Midbrain (tissue), 1 donor: ENCODE measurements at regions not wholly inside any gene's neighbourhood (a gene's known extent, or its start where the extent isn't known, plus 50 kb on each side); places are given as distances from the start of the nearest gene placed in this dataset.
"Not testable (repeated sequence)": the region's sequence is repeated elsewhere in the genome, so short reads cannot be mapped to it uniquely, and the experiment has no call there.

Experiments
- DNase-seq: peaks from one replicate; lab custom pipeline; 2025; lab: John Stamatoyannopoulos, UW

DNA sequence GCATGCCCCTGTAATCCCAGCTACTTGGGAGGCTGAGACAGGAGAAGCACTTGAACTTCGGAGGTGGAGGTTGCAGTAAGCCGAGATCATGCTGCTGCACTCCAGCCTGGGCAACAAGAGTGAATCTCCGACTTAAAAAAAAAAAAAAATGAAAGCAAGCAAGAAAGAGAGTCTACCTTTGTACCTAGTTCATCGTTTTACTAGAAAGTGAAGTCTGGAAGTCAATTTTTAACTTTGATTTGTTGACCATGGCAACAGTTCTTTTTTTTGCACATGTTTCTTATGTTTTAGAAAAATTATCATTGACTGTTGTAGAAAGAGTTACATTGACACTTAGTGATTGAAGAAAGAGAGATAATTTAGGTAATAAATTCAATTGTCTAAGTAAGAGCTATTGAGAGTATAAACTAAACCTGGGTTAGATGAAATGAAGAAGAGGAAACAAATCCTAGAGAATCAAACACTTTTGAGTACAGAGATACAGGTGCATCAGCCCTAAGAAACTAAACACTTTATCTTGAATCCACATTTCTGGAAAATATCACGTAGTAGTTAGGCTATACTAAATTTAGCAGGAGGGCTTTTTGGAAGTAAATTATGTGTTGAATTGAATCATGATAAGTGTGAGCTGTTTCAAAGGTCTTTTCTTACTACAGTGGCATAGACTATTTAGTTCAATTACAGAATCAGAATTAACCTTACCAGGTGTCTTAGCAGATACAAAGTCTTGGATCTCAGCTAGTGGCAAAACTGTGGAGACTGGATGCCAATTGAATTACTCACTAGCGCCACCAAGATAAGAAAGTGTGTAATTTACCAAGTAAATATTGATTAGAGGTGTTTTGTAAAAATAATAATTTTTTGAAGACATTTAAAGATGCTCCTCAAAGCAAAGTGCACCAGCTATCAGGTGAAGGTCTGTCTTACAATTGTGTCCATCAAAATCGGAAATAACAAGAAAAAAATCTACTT lies 303.4 kb upstream of the NRXN1 start:
- DNase-seq: no peak

DNA sequence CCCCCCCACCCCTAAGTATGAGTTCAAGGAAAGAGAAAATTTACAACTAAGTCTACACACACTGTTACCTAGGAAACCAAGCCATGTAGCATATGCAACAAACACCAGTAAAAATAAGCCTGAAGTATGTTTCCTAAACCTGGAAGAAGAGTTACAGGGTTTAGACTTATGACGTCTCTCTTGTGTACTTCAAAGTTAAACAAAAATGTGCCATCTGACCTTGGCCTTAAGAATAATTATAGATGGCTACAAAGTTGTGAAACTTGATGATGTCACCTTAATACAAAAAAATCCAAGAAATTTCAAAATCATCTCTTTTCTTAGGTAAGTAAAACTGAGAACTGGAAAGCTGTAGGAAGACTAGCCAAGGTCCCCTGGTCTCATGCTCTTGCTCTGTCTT lies 297.6 kb upstream of the NRXN1 start:
- no peak for DNase-seq

DNA sequence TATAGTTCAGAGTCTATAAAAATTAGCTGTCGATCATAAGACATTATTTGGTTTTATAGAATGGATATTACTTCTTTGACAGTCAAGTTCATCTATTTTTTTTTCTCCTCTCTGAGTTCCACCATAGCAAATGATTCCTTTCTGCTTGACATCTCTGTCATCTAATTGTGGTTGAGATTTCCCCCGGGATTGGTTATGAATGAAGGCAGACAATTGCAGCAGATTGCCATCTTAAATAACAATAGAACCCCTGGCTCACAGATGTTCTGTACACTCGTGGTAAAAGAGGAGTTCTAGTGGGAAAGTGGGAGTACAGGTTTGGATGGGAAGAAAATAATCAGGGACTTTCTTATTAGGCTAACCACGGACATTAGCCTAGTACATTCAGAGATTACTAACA lies 292.1 kb upstream of the NRXN1 start:
- DNase-seq: no peak

DNA sequence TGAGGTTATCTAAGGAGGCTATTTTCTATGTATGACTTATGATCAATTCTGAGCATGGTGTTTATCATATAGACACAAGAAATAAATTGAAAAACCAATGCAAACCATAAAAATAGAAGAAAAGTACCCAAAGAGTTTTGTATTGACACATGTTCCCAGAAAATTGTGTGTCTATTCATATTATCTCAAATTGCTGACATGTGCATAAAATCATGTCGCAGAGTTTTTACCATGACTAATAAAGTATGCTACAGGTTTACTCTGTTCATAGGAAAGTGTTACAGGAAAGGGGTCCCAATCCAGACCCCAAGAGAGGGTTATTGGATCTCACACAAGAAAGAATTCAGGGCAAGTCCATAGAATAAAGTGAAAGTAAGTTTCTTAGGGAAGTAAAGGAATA lies 290.7 kb upstream of the NRXN1 start:
- DNase-seq: no peak

DNA sequence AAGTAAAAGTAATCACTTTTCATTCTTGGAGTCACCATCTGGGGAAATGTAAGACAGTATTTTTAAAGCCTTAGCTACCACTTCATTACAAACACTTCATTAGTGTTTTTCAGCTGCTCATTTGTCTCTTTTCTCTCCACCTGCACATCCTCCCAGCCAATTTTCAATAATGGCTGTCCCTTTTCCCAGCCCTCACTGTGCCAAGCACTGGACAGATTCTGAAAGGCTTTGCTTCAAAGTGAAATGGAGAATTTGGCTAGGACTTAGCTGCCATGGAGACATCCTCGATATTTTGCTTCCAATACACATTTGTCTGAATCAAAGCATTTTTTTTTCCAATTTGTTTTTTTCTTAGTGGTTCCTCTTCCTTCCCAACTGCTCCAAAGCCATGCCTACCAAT lies 272.4 kb upstream of the NRXN1 start:
- peak; percentile 62 for DNase-seq

DNA sequence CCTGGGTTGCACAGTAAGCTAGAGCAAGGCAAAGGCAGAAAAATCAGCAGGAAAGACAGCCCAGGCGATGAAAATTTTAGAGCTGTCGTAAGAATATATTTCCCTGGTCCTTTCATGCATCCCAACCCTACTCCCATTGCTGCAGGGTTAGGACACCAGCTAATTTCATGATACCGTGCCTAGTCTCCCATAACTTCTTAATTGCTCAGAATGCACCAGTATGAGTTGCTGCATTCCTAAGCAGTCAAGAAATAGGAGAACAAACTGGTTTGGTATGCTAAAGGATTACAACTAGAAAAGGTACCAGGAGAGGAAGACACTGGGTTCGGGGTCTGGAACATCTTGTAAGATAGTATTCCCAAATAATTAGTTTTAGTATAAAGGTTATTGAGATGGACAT lies 269.4 kb upstream of the NRXN1 start:
- no peak for DNase-seq

DNA sequence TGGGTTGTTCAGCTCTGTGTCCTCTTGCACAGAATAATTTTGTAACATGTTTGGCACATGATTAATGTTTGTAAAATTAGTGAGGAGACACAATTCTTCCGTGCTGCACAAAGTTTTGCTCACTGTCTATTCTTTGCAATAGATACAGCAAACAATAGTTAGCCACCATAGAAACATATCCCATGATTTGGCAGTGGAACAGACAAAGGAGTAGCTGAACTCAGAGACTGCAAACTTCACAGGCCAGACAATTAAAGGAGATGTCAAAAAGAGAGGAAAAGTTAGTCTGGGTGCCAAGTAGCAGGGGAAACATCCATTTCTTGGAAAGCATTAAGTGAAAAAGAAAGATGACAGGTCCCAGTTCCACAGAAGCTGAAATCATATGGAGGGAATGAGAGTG lies 267.4 kb upstream of the NRXN1 start:
- DNase-seq: no peak

DNA sequence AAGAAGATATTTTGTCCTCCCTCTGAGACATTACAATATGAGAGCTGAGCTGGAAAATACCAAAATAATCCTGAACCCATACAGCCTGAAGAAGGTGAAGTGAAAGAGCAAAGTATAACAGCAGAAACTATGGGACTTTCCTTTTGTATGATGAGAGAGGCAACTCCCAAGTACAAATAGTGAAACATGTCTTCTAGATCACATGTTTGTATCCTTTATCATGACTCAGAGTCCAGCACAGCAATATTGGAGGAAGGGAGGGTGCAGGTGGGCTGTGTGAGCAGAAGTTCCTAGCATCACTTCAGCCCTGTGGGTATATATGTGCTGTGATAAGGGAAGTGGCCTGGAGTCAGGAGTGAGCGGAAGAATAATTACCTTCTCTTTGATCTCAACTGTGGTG lies 265.6 kb upstream of the NRXN1 start:
- no peak for DNase-seq

DNA sequence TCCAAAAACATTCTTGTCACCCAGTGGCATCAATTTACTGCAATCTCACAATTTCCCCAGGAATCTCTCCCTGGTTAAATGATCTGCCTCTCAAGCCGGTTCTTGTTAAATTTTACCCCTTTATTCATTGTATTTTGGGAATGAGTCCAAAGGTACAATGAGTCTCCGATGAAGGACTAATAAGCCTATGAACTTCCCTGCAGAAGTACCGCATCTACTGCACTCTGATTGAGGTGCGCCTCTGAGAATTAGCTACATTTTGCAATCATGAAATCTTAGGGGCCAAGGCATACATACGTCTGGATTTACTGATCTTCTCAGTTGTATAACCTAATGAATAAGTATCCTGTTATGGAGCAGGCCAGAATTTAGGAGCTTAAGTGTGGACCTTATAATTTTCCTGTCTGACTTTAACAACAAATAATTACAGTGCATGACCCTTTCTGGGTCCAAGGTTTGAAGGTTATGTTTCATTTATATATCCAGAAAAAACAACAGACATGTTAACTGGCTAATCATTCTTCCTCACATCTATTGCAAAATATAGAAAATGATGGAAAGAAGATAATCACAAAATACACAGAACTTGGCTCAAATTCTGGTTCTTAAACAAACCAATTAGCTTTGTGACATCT lies 261.8 kb upstream of the NRXN1 start:
- no peak for DNase-seq

DNA sequence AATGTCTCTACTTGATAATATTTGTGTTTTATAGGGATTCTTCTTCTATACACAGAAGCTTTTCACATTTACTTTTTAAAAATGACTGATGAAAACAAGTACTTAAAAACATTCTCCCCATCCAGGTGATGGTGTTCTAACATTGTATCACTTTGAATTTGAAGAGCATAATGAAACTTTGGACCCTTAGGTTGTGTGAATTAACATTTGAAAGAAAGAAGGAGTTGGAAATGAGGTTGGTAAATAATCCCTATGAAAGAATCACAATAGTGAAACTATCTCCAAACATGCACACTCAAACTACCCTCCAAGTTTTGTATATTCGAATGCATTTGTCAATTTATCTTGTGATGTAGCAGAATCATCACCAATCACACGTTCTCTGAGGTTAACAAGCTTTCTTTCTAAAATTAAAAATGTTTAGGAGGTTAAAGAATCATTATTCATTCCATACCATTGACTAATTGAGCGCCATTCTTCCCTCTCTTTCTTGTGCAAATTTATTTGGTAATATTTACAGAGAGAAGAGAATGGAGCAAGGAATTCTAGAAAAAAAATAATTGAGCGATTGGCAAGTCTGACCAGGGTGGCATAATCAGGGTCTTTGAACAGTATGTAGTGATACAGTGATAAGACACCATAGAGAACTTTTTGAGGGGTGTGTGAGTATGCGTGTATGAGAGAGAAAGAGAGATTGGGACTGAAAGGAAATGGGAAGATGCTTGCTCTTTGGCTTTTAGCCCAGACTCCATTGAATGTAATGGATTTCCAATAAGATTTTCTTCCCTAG lies 260.0 kb upstream of the NRXN1 start:
- DNase-seq: no peak

DNA sequence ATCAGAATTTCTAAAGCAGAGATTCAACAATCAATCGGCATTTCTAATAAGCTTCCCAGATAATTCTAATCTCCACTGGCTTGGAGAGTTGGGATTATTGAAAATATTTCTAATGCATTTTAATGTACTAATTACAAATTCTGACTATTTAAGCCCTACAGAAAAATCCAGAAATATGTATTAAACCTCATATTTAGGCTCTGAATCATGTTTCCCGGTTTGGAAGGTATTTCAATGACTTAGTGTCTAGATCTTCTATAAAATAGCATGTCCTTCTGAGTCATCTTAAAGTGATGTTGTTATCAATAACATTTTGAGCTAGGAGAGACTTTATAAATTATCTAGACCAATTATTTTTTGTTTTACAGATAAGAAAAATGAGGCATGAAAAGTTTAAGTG lies 258.8 kb upstream of the NRXN1 start:
- DNase-seq: no peak

DNA sequence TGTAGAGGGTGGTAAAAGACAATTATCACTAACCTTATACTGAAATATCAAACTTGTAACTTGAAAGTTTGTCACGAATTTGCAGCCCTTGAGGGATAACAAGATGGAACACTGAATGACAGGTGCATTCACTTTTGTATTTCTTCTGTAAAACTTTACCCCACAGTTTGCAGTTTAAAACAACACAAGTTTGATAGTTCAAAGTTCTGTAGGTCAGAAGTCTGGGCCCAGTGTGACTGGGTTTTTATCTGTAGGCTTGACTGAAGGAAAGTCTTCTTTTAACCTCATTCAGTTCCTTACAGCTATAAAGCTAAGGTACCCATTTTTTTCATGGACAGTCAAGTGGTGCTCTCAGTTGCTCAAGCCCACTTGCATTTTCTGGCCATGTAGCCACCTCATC lies 257.1 kb upstream of the NRXN1 start:
- no peak for DNase-seq

DNA sequence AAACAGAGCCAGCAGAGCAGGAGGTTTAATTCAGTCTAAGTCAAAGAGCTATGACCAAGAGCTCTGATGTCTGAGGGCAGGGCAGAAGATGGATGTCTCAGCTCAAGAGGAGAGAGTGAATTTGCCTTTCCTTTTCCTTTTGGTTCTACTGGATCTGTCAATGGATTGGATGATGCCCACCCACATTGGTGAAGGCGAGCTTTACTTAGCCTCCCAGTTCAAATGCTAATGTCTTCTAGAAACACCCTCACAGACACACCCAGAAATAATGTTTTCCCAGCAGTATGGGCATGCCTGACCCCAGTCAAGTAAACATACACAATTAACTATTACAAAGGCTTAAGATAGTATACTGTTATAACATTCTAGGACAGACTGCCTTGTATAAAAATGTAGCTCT lies 236.3 kb upstream of the NRXN1 start:
- no peak for DNase-seq

DNA sequence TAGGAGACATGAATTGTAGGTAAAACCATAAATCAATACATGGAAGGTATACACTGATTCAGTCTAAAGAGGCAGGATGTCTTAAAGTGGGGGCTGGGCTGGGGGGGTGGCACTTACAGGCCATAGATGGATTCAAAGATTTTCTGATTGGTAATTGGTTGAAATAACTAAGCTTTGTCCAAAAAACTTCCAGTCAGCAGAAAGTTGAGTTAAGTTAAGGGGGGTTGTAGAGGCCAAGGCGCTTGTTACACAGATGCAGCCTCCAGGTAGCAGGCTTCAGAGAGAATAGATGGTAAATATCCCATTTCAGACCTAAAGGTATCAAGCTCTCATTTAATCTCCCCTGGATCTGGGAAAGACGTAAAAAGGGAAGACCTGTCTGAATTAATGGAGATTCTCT lies 233.6 kb upstream of the NRXN1 start:
- no peak for DNase-seq

DNA sequence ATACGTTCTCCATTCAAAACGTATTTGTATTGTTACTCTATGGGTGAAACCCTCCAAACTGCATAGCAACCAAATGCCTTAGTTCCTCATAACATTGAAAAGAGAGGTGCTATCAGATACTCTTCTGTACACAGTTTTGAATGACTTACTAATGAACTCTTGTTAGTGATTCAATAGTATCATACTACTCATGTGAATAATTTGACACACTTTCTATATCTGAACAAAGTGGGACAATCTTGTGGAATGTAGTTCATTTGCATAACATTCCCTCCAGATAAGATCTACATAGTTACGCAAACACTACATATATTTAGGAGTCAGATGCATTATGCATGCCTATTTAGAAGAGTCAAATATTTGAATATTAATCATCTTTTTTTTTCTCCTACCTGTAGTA lies 232.0 kb upstream of the NRXN1 start:
- DNase-seq: no peak

DNA sequence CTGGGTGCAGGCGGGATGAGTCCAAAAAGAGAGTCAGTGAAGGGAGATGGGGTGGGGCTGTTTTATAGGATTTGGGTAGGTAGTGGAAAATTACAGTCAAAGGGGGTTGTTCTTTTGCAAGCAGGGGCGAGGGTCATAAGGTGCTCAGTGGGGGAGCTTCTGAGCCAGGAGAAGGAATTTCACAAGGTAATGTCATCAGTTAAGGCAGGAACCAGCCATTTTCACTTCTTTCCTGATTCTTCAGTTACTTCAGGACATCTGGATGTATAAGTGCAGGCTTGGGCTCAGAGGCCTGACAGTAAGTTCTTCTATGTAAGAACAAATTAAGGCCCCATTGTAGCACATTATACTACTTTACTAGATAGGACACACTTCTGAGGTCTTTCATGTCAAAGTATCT lies 231.2 kb upstream of the NRXN1 start:
- DNase-seq: not testable (repeated sequence)

DNA sequence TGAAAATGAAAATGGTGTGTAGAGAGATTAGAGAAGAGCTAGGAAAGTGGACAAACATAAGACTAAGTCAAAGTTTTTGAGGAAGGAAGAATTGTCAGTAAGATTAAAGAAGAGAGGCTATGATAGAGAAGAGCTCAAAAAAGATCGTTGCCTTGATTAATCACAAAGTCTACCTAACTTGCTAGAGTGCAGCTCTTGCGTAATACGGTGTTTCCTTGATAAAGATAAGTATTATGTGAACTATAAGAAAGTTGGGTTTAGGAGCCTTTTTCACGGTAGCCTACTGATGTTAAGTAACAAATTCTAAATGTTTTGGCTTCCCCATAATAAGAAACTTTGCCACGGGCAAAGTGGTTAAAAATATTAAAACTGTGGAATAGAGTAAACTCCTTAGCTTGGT lies 226.4 kb upstream of the NRXN1 start:
- no peak for DNase-seq

DNA sequence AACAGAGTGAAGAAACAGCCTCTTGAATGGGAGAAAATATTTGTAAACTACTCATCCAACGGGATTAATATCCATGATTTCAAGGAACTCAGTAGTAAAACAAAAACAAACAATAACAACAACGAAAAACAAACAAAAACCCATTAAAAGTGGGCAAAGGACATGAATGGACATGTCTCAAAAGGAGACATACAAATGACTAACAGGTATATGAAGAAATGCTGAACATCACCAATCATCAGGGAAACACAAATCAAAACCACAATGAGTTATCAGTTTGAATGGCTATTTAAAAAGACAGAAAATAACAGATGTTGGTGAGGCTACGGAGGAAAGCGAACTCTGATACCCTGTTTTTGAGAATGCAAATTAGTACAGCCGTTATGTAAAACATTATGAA lies 224.8 kb upstream of the NRXN1 start:
- no peak for DNase-seq

DNA sequence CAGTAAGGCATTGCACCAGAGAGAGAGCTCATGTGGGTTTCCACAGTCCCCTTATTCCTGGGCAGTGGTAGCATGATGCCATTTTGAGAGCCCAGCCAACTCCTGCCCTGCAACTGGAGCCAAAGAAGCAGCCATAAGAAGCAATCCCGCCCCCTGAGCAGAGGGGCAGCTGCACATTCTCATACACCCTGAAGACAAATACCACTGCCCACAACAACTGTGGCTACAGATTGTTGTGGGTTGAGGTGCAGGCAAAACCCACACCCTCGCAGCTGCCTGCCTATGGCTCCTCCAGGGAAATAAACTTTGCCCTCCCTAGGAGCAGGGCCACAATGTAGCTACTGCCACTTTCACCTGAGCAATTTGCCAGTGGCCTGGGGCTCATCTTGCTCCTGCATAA lies 219.4 kb upstream of the NRXN1 start:
- no peak for DNase-seq

DNA sequence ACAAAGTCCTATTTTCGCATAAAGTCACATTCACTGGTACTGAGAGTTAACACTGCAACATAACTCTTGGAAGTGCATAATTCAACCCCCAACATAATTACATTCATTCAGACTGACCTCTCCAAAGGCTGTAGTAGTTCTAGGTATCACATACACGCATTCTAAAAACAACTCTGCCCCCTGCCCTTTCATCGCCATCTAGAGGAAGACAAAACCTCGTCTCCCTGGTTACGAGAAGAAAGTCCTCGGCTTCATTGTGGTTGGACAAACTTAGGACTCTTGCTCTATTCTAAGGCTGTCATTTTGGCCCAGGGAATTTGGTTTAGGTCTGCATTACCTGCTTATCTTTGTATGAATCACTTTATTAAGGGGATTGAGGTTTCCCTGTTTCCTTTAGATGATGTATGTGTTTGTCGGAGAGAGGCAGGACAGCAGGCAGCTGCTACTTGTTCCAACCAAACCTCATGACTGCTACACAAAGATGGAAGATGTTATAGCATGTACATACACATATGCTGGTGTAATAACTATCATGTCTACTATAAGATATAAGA lies 215.4 kb upstream of the NRXN1 start:
- DNase-seq: no peak

DNA sequence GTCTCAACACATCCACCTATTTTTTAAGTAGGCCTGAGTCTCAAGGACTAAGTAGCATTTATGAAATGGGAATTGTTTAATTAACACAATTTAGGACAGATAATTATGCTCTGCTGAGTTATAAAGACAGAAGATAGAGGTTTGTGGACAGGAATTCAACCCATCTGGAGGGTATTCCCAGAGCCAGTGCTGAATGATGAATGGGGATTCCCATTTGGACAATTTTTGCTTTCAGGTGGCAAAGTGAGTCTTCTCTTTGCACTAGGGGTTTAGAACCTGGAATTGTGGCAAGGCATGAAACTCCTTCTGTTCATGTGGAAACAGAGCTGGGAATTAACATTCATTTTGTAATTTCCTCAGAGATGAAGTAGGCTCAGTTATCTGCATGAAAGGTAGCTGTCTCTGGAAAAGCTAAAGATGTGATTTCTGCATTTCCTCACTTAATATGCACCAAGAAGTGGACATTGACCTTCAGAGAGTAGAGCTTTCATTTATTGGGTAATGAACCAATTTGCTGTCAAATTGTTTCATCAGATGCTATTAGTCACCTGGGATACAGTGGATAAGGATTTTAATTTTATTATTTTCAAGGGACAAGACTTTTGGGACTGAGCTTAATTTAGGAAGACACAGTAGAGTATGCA lies 212.1 kb upstream of the NRXN1 start:
- DNase-seq: no peak
